Endothelial cell of umbilical vein (primary cell): ENCODE measurements at regions not wholly inside any gene's neighbourhood (a gene's known extent, or its start where the extent isn't known, plus 50 kb on each side); places are given as distances from the start of the nearest gene placed in this dataset.

Experiments
- BruUV-seq: library from RNA; stranded (reverse); fragments of 400-500 nt; replicated peaks from 2 replicates; lab custom pipeline; 2021; lab: Mats Ljungman, UMichigan
- CTCF ChIA-PET: fragments of 300-600, 350-600 bp; sonication (Branson Sonifier 250); formaldehyde crosslinking; loops from one replicate; lab custom pipeline; 2021; ENCODE audit warnings: antibody characterized with exemption, inconsistent platforms; lab: Charles Lee
- POLR2A ChIA-PET: fragments of 300-600, 350-600 bp; sonication (Branson Sonifier 250); formaldehyde crosslinking; loops from one replicate; lab custom pipeline; 2021; ENCODE audit warnings: antibody characterized with exemption, inconsistent platforms; lab: Charles Lee
- DNase-seq: peaks from one replicate; pipeline ENCODE4 v3.0.0-alpha.2; 2011; ENCODE audit warnings: low read depth, low spot score
- FAIRE-seq: peaks from 2 replicates; lab custom pipeline; 2011; peaks lifted over from hg19 to GRCh38; lab: Jason Lieb, UNC
- H2AFZ ChIP-seq: 2 replicates; pipeline ENCODE4 v1.6.0; 2012; ENCODE audit warnings: low read depth, low read length, control low read depth, inconsistent platforms
- H3K27ac ChIP-seq: 2 replicates; pipeline ENCODE4 v1.5.1; 2011; ENCODE audit warnings: low read depth, mild to moderate bottlenecking, control low read depth, low read length, moderate library complexity; ENCODE audit not compliant: insufficient read depth
- H3K27me3 ChIP-seq, 2 experiments: 2 replicates each; pipeline versions ENCODE4 v1.6.0 to v1.6.1; 2011; ENCODE audit warnings: low read length in 2 of 2, mixed read lengths in 1 of 2; ENCODE audit not compliant: control insufficient read depth in 2 of 2, insufficient read depth in 2 of 2
- H3K36me3 ChIP-seq, 2 experiments: 2 replicates in 1 of 2; 3 replicates in 1 of 2; pipeline ENCODE4 v1.5.1; 2011; ENCODE audit warnings: low read length in 2 of 2, mild to moderate bottlenecking in 1 of 2, moderate library complexity in 1 of 2; ENCODE audit not compliant: control insufficient read depth in 2 of 2, insufficient read depth in 2 of 2; ENCODE audit errors: extremely low read depth in 1 of 2
- H3K4me1 ChIP-seq: 3 replicates; pipeline ENCODE4 v1.5.1; 2011; ENCODE audit warnings: mild to moderate bottlenecking, low read length; ENCODE audit not compliant: control insufficient read depth, insufficient read depth; ENCODE audit errors: extremely low read depth
- H3K4me2 ChIP-seq: 2 replicates; pipeline ENCODE4 v1.6.1; 2011; ENCODE audit warnings: low read length, control low read depth, mixed read lengths; ENCODE audit not compliant: insufficient read depth
- H3K4me3 ChIP-seq, 3 experiments: fragments of 200-600 bp in 1 of 3; sonication (generic), shearing (Covaris generic) in 1 of 3; replicated peaks in 1 of 3; 2 replicates each; pipeline ENCODE4 v1.5.1; 2011 to 2016; ENCODE audit warnings: control low read depth in 3 of 3, low read length in 3 of 3, mild to moderate bottlenecking in 2 of 3, inconsistent platforms in 1 of 3, low read depth in 1 of 3, moderate library complexity in 1 of 3; ENCODE audit not compliant: insufficient read depth in 1 of 3
- H3K79me2 ChIP-seq: 2 replicates; pipeline ENCODE4 v1.6.0; 2012; ENCODE audit warnings: low read length, inconsistent platforms; ENCODE audit not compliant: control insufficient read depth, insufficient read depth
- H3K9ac ChIP-seq: replicated peaks from 2 replicates; pipeline ENCODE3; 2011; ENCODE audit warnings: low read length, control low read depth; ENCODE audit not compliant: insufficient read depth; ENCODE audit errors: extremely low read depth
- H3K9me1 ChIP-seq: replicated peaks from 3 replicates; pipeline ENCODE4 v1.6.0; 2011; ENCODE audit warnings: mild to moderate bottlenecking, low read length; ENCODE audit not compliant: control insufficient read depth, insufficient read depth; ENCODE audit errors: extremely low read depth
- H3K9me3 ChIP-seq: replicated peaks from 2 replicates; pipeline ENCODE4 v1.5.1; 2012; ENCODE audit warnings: low read length, inconsistent platforms; ENCODE audit not compliant: control insufficient read depth, insufficient read depth
- H4K20me1 ChIP-seq: replicated peaks from 2 replicates; pipeline ENCODE3; 2011; ENCODE audit warnings: mild to moderate bottlenecking, low read length; ENCODE audit not compliant: control insufficient read depth, insufficient read depth; ENCODE audit errors: extremely low read depth
- CTCF ChIP-seq, 2 donors: IDR thresholded peaks; 1 replicate in 1 of 2; 2 replicates in 1 of 2; pipeline ENCODE4 v1.5.1; 2011; ENCODE audit warnings: low read length in 2 of 2, mild to moderate bottlenecking in 2 of 2, moderate library complexity in 2 of 2, control low read depth in 1 of 2, inconsistent platforms in 1 of 2, low read depth in 1 of 2; ENCODE audit not compliant: insufficient read depth in 1 of 2; ENCODE audit errors: extremely low read depth in 1 of 2
- EZH2 ChIP-seq: IDR thresholded peaks from 2 replicates; pipeline ENCODE4 v1.6.1; 2012; ENCODE audit warnings: borderline replicate concordance, low read depth, mild to moderate bottlenecking, moderate library complexity, low read length, inconsistent platforms; ENCODE audit not compliant: severe bottlenecking
- FOS ChIP-seq: IDR thresholded peaks from 2 replicates; pipeline ENCODE4 v1.6.1; 2011; ENCODE audit warnings: mild to moderate bottlenecking, low read length, moderate library complexity, borderline replicate concordance; ENCODE audit not compliant: insufficient read depth
- GATA2 ChIP-seq: IDR thresholded peaks from 2 replicates; pipeline ENCODE4 v1.7.0; 2011; ENCODE audit warnings: low read depth, mild to moderate bottlenecking, moderate library complexity, mixed read lengths, low read length; ENCODE audit not compliant: insufficient read length, insufficient read depth
- JUN ChIP-seq: IDR thresholded peaks from 2 replicates; pipeline ENCODE4 v1.6.1; 2011; ENCODE audit warnings: borderline replicate concordance, low read depth; ENCODE audit not compliant: insufficient read length, insufficient read depth
- MAX ChIP-seq: IDR thresholded peaks from 2 replicates; pipeline ENCODE4 v1.6.1; 2011; ENCODE audit not compliant: insufficient read depth, insufficient read length
- MYC ChIP-seq: IDR thresholded peaks from one replicate; pipeline ENCODE4 v1.6.1; 2011; ENCODE audit warnings: mild to moderate bottlenecking, low read depth, low read length
- POLR2A ChIP-seq: IDR thresholded peaks from 2 replicates; pipeline ENCODE4 v1.6.1; 2012; ENCODE audit warnings: low read depth, mild to moderate bottlenecking, control low read depth, low read length
- POLR2AphosphoS5 ChIP-seq: IDR thresholded peaks from 2 replicates; pipeline ENCODE4 v1.6.1; 2012; ENCODE audit warnings: low read depth, mild to moderate bottlenecking, control low read depth, low read length, moderate library complexity; ENCODE audit not compliant: insufficient read depth
- dilution Hi-C: fragments of 300-500 bp; cut with MboI; formaldehyde crosslinking; loops from one replicate; pipeline ENCODE4 v1.15.0; 2019; ENCODE audit warnings: low sequenced_read_pairs; ENCODE audit not compliant: extremely low pct_ligation_motif_present
- intact Hi-C: fragments of 100-400 bp; cut with micrococcal nuclease; formaldehyde crosslinking; loops from one replicate; pipeline ENCODE4 v1.10.0; 2022

GRCh38 chr13:89072979-89073378 lies 1401.8 kb downstream of the SLITRK5 start:
- no peaks in the 10 kb centered on the region for H3K4me1 ChIP-seq
- CTCF ChIA-PET, result no interaction called here
- no peak overlapping the region for H3K27ac ChIP-seq
- TF ChIP-seq FOS (no peak), MAX (no peak), EZH2 (no peak), GATA2 (no peak), POLR2A (no peak), JUN (no peak), CTCF (IDR thresholded peaks at IDR 0.05; ENCODE audit: extremely low read depth in 1 of 2, insufficient read depth in 1 of 2, low read depth in 1 of 2, low read length in 2 of 2) (no peak), MYC (no peak), POLR2AphosphoS5 (no peak)
- H2AFZ ChIP-seq, result no peak overlapping the region
- DNase-seq (no peak), FAIRE-seq (no peak)
- no peaks in the 10 kb centered on the region for H3K36me3 ChIP-seq
- H3K4me3 ChIP-seq, result no peak overlapping the region
- H3K79me2 ChIP-seq, result no peaks in the 10 kb centered on the region
- no TSS peak for BruUV-seq
- POLR2A ChIA-PET, result no interaction called here
- H3K9ac ChIP-seq, result no peak overlapping the region
- peaks cover 2% of the 10 kb centered on the region for H3K9me3 ChIP-seq
- dilution Hi-C loops, result no loop called here
- H3K9me1 ChIP-seq, result no peaks in the 10 kb centered on the region
- H3K4me2 ChIP-seq, result no peak overlapping the region
- no peaks in the 10 kb centered on the region for H3K27me3 ChIP-seq
- intact Hi-C loops, result no loop called here
- no peaks in the 10 kb centered on the region for H4K20me1 ChIP-seq
